Caco-2 (cell line): ENCODE measurements at regions not wholly inside any gene's neighbourhood (a gene's known extent, or its start where the extent isn't known, plus 50 kb on each side); places are given as distances from the start of the nearest gene placed in this dataset.
A peak's percentile ranks its signal among the peaks of the same experiment; 100 is the strongest.

Experiments
- BruUV-seq: library from RNA; stranded (reverse); fragments of 400-500 nt; replicated peaks from 2 replicates; lab custom pipeline; 2021; lab: Mats Ljungman, UMichigan
- CTCF ChIA-PET: fragments of 300-600 bp; sonication (Branson Sonifier 250); formaldehyde crosslinking; loops from one replicate; lab custom pipeline; 2022; ENCODE audit warnings: antibody characterized with exemption; lab: Charles Lee
- POLR2A ChIA-PET: fragments of 300-600 bp; sonication (Branson Sonifier 250); formaldehyde crosslinking; loops from one replicate; lab custom pipeline; 2022; ENCODE audit warnings: antibody characterized with exemption; lab: Charles Lee
- DNase-seq, 2 experiments: peaks; one replicate each; pipeline versions ENCODE4 v3.0.0 to v3.0.0-alpha.2; 2020 to 2022
- H3K27me3 ChIP-seq: replicated peaks from 2 replicates; pipeline ENCODE4 v1.6.0; 2011; ENCODE audit warnings: low read length; ENCODE audit not compliant: control insufficient read depth, insufficient read depth
- H3K36me3 ChIP-seq: 2 replicates; pipeline ENCODE4 v1.5.1; 2011; ENCODE audit warnings: low read length; ENCODE audit not compliant: control insufficient read depth, insufficient read depth
- H3K4me1 ChIP-seq: fragments of 250-450 bp; sonication (Bioruptor Pico); 2 replicates; pipeline ENCODE4 v1.5.1; 2020; ENCODE audit warnings: mild to moderate bottlenecking
- H3K4me3 ChIP-seq: 2 replicates; pipeline ENCODE4 v1.5.1; 2011; ENCODE audit warnings: low read depth, mild to moderate bottlenecking, control low read depth, low read length
- H3K9me3 ChIP-seq: fragments of 250-450 bp; sonication (Bioruptor Pico); 2 replicates; pipeline ENCODE4 v1.5.1; 2020; ENCODE audit warnings: mild to moderate bottlenecking, moderate library complexity
- H3K27ac Mint-ChIP-seq: one replicate; pipeline ENCODE4 v1.8.0; 2022; ENCODE audit warnings: mixed read lengths; ENCODE audit not compliant: unreplicated experiment
- H3K27me3 Mint-ChIP-seq: one replicate; pipeline ENCODE4 v1.8.0; 2022; ENCODE audit warnings: mixed read lengths; ENCODE audit not compliant: insufficient read depth, unreplicated experiment
- H3K36me3 Mint-ChIP-seq: one replicate; pipeline ENCODE4 v1.8.0; 2022; ENCODE audit warnings: mild to moderate bottlenecking, mixed read lengths; ENCODE audit not compliant: insufficient read depth, unreplicated experiment
- H3K4me1 Mint-ChIP-seq: one replicate; pipeline ENCODE4 v1.8.0; 2022; ENCODE audit warnings: low read depth, mixed read lengths; ENCODE audit not compliant: unreplicated experiment
- H3K4me3 Mint-ChIP-seq: one replicate; pipeline ENCODE4 v1.8.0; 2022; ENCODE audit warnings: mild to moderate bottlenecking, moderate library complexity, mixed read lengths; ENCODE audit not compliant: unreplicated experiment
- H3K9me3 Mint-ChIP-seq: one replicate; pipeline ENCODE4 v1.8.0; 2022; ENCODE audit warnings: mixed read lengths; ENCODE audit not compliant: unreplicated experiment
- CTCF ChIP-seq, 2 experiments: fragments of 200-600 bp in 1 of 2; IDR thresholded peaks; 1 replicate in 1 of 2; 2 replicates in 1 of 2; pipeline versions ENCODE4 v1.5.1 to v1.8.0; 2011 to 2022; ENCODE audit warnings: antibody characterized with exemption in 1 of 2, control low read depth in 1 of 2, inconsistent platforms in 1 of 2, low read depth in 1 of 2, low read length in 1 of 2, mild to moderate bottlenecking in 1 of 2, moderate library complexity in 1 of 2; ENCODE audit not compliant: insufficient read depth in 1 of 2, severe bottlenecking in 1 of 2, unreplicated experiment in 1 of 2
- intact Hi-C: fragments of 100-400 bp; cut with micrococcal nuclease; formaldehyde crosslinking; loops from one replicate; pipeline ENCODE4 v1.10.0; 2022; ENCODE audit not compliant: unreplicated experiment

- H3K4me1 Mint-ChIP-seq: no peaks in the 10 kb centered on the region
- DNase-seq: no peak
- no peaks in the 10 kb centered on the region for H3K36me3 Mint-ChIP-seq
- ChIA-PET POLR2A (no interaction called here), CTCF (no interaction called here)
- H3K9me3 ChIP-seq: no peaks in the 10 kb centered on the region
- no TSS peak for BruUV-seq
- intact Hi-C loops: no loop called here
- H3K27ac Mint-ChIP-seq: no peak overlapping the region
- no peaks in the 10 kb centered on the region for H3K4me1 ChIP-seq
- no peak for TF ChIP-seq CTCF (IDR thresholded peaks at IDR 0.05; ENCODE audit: insufficient read depth in 1 of 2, low read depth in 1 of 2, low read length in 1 of 2, severe bottlenecking in 1 of 2, unreplicated experiment in 1 of 2)
- no peak overlapping the region for H3K4me3 ChIP-seq
- peaks cover 5% of the 10 kb centered on the region for H3K27me3 Mint-ChIP-seq
- H3K4me3 Mint-ChIP-seq: no peak overlapping the region
- H3K9me3 Mint-ChIP-seq: peaks cover 22% of the 10 kb centered on the region
- H3K36me3 ChIP-seq: no peaks in the 10 kb centered on the region
- H3K27me3 ChIP-seq: no peaks in the 10 kb centered on the region
These were observed 107.5 kb downstream of the DCLK3 start for GRCh38 chr3:36656873-36657272.

GRCh38 chr3:36653095-36653494 lies 111.3 kb downstream of the DCLK3 start:
- Mint-ChIP-seq H3K9me3 (peaks cover 22% of the 10 kb centered on the region), H3K27me3 (peaks cover 3% of the 10 kb centered on the region), H3K36me3 (no peaks in the 10 kb centered on the region), H3K4me3 (no peak overlapping the region), H3K27ac (peak overlapping the region; percentile 45), H3K4me1 (peaks cover 14% of the 10 kb centered on the region)
- Histone ChIP-seq H3K4me1 (peaks cover 8% of the 10 kb centered on the region; the same call in 1 of the 2 replicates), H3K27me3 (no peaks in the 10 kb centered on the region), H3K9me3 (no peaks in the 10 kb centered on the region), H3K36me3 (no peaks in the 10 kb centered on the region), H3K4me3 (no peak overlapping the region)
- TF ChIP-seq CTCF (IDR thresholded peaks at IDR 0.05; ENCODE audit: insufficient read depth in 1 of 2, low read depth in 1 of 2, low read length in 1 of 2, severe bottlenecking in 1 of 2, unreplicated experiment in 1 of 2): no peak
- intact Hi-C loops: no loop called here
- ChIA-PET CTCF (no interaction called here), POLR2A (no interaction called here)
- no peak for DNase-seq
- no TSS peak for BruUV-seq

GRCh38 chr3:36652104-36652503 lies 112.2 kb downstream of the DCLK3 start:
- H3K27me3 ChIP-seq: no peaks in the 10 kb centered on the region
- peaks cover 14% of the 10 kb centered on the region; the same call in 1 of the 2 replicates for H3K4me1 ChIP-seq
- H3K27ac Mint-ChIP-seq: no peak overlapping the region
- H3K36me3 ChIP-seq: no peaks in the 10 kb centered on the region
- peaks cover 22% of the 10 kb centered on the region for H3K9me3 Mint-ChIP-seq
- TF ChIP-seq CTCF (IDR thresholded peaks at IDR 0.05; ENCODE audit: insufficient read depth in 1 of 2, low read depth in 1 of 2, low read length in 1 of 2, severe bottlenecking in 1 of 2, unreplicated experiment in 1 of 2): no peak
- H3K9me3 ChIP-seq: no peaks in the 10 kb centered on the region
- no peaks in the 10 kb centered on the region for H3K36me3 Mint-ChIP-seq
- H3K4me3 ChIP-seq: no peak overlapping the region
- no peak overlapping the region for H3K4me3 Mint-ChIP-seq
- H3K27me3 Mint-ChIP-seq: no peaks in the 10 kb centered on the region
- peaks cover 14% of the 10 kb centered on the region for H3K4me1 Mint-ChIP-seq
- ChIA-PET CTCF (no interaction called here), POLR2A (no interaction called here)
- BruUV-seq: no TSS peak
- no peak for DNase-seq
- intact Hi-C loops: no loop called here
